Fibroblast of pulmonary artery (primary cell): ENCODE measurements at regions not wholly inside any gene's neighbourhood (a gene's known extent, or its start where the extent isn't known, plus 50 kb on each side); places are given as distances from the start of the nearest gene placed in this dataset.

ENCODE experiments used
- DNase-seq: peaks from one replicate; pipeline ENCODE4 v3.0.0-alpha.2; 2010; ENCODE audit warnings: low read depth
- H3K4me3 ChIP-seq: replicated peaks from 2 replicates; pipeline ENCODE4 v1.5.1; 2011; ENCODE audit warnings: low read depth, mild to moderate bottlenecking, control low read depth, low read length, moderate library complexity
- TF ChIP-seq, protein P1 (sequence below): IDR thresholded peaks from 2 replicates; pipeline ENCODE4 v1.5.1; 2011; ENCODE audit warnings: mild to moderate bottlenecking, control low read depth, low read length, inconsistent platforms; ENCODE audit errors: missing control alignments

DNA sequence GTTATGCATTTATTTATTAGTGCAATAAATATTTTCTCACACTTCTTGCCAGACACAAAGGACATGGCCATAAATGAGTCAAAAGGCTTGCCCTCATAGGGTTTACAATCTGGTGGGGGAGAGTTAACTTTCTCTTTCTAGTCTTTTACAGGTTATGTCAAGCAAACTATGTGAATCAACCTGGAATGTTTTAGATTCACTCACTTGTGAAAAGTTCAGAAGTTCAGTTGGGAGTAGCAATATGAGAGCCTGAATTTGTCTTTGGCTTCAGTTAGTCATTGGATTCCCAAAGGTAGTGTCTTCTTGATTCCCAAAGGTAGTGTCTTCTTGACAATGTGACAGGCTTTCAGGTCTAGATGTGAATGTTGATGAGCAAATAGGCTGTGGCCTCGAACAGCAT is 264.8 kb downstream of the SOX2 start:
- no peak for DNase-seq
- no peak overlapping the region for H3K4me3 ChIP-seq
- TF ChIP-seq, protein P1, sequence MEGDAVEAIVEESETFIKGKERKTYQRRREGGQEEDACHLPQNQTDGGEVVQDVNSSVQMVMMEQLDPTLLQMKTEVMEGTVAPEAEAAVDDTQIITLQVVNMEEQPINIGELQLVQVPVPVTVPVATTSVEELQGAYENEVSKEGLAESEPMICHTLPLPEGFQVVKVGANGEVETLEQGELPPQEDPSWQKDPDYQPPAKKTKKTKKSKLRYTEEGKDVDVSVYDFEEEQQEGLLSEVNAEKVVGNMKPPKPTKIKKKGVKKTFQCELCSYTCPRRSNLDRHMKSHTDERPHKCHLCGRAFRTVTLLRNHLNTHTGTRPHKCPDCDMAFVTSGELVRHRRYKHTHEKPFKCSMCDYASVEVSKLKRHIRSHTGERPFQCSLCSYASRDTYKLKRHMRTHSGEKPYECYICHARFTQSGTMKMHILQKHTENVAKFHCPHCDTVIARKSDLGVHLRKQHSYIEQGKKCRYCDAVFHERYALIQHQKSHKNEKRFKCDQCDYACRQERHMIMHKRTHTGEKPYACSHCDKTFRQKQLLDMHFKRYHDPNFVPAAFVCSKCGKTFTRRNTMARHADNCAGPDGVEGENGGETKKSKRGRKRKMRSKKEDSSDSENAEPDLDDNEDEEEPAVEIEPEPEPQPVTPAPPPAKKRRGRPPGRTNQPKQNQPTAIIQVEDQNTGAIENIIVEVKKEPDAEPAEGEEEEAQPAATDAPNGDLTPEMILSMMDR: no peak

DNA sequence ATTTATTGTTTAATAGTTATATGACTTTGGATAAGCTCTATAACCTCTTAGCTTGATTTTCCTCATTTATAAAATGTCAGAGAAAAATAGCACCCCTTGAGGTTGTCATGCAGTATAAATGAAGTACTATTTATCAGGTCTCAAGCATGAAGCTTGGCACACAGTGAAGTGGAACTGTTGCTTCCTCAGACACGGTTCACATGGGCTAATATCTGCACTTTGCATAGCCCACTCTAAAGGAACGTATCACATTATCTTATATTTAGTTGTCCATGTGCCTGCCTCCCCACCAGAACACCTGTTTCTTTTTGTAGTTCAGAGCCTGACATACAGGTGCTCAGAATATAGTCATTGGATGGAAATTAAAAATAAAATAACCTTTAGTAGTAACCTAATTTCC is 273.7 kb downstream of the SOX2 start:
- no peak overlapping the region for H3K4me3 ChIP-seq
- TF ChIP-seq, protein P1: no peak
- DNase-seq: no peak

DNA sequence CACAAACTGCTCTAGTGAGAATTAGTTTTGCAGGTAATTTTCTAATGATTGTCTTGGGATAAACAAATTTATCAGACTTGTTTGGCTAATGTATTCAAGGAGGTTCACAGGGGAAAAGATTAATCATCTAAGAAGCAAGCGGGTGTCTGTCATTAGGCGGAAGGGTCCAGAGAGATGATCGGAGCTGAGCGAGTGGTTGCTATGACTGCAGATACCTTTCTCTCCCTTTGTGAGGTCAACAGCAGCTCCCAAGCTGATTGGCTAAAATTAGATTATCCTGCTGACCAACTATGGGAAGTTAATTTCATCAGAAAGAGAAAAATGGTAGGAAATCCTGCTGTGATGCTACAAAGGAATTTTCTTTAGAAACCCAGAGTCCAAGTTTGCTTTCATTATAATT is 276.0 kb downstream of the SOX2 start:
- DNase-seq: no peak
- no peak overlapping the region for H3K4me3 ChIP-seq
- TF ChIP-seq, protein P1: no peak

DNA sequence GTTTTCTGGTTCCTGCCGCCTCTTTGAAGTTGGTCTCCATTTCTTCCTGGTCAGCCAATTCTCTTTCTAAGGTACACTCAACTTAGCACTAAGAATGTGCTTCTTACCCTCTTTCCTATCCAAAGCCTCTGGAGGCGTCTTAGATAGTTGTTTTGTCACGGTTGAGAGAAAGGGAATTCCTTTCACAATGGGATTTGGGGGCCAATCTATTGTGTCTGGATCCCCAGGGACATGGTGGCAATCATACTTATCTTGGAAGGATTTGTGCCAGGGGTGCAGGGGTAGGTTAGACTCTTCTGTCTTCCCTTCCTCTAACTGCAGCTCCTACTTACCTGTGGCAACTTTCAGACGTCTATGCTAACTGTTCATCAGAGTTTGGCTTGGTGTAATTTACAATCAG is 287.1 kb downstream of the SOX2 start:
- H3K4me3 ChIP-seq: no peak overlapping the region
- TF ChIP-seq, protein P1: no peak
- DNase-seq: no peak

DNA sequence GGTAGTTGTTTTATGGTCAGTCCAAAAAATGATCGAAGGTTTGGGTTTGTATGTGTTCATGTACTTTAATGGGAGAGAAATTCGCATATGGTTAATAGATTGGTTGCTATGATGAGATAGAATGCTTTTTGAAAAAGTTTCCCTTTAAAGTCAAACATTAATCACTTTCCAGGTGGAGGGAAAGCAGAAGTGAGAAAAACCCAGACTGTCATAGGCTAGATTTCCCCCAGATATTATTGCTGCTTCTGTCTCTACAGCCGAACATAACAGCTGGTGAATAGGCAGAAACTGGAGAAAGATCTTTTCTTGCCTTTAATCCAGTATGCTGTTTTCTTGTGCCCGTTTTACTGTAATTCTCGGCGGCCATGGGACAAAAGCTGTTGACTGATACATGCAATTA is 287.6 kb downstream of the SOX2 start:
- TF ChIP-seq, protein P1: no peak
- no peak for DNase-seq
- H3K4me3 ChIP-seq: no peak overlapping the region

DNA sequence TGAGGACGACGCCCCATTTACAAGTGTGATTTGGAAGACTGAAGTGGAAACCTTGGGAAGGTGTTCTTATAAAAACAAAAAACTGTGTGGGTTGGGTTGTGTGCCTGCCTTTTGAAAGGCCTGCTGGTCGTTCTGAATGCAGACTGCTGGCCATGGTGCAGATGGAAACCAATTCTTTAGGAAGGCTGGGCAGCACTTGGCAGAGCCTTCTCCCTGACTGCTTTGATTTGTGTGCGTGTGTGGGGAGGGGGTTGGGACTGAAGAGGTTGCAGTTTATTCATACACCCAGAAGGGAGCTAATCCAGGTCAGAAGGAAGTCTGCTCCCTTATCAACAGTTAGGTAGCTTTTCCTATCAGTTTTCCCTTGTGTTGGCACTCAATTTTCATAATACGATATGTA is 288.7 kb downstream of the SOX2 start:
- no peak overlapping the region for H3K4me3 ChIP-seq
- DNase-seq: no peak
- TF ChIP-seq, protein P1: no peak

DNA sequence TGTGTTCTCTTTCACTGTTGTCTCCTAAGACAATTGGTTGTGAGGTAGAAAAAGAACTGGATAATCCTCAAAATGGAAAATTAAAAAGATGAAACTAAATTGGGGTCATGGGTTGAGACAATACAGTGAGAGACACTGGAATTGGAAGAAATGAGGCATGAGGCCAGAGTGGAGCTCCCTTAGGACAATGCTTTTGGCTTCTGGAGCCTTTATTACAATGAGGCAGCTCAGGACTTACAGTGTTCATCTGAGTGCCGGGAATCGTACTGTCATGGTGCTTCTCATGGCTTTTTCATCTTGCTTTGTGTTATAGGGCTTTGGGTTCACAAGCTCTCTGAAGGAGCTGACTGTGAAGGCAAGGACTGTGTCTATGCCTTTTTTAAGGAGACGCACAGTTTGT is 293.5 kb downstream of the SOX2 start:
- TF ChIP-seq, protein P1: no peak
- no peak overlapping the region for H3K4me3 ChIP-seq
- no peak for DNase-seq
